ENCODE measurements at regions not wholly inside any gene's neighbourhood (a gene's known extent, or its start where the extent isn't known, plus 50 kb on each side); places are given as distances from the start of the nearest gene placed in this dataset.
"Not testable (repeated sequence)": the region's sequence is repeated elsewhere in the genome, so short reads cannot be mapped to it uniquely, and the experiment has no call there.

DNA sequence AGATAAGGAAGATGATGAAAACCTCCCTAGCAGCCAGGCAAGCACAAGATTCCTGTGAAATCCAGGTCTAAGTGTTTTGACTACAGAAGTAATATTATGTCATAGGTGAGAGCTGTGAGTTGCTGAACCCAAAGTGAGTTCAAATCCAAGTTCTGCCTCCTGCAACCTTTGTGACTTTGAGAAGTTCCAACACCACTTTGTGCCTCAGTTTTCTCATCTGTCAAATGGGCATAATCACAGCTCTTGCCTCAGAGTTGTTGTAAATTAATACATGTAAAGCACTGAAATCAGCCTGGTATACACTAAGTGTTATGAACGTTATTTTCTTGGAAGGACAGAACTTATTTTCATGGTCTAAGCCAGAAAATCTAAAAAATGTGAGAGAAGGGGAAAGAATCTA, 210.3 kb upstream of the FRG2C start:
- H3K36me3 ChIP-seq (ENCODE audit: control insufficient read depth, insufficient read depth, low read length); H3K4me3 ChIP-seq (ENCODE audit: insufficient read depth, low read depth, low read length); CTCF ChIA-PET; H4K91ac ChIP-seq (ENCODE audit: insufficient read depth, low read depth, low read length); DNase-seq; H4K8ac ChIP-seq (ENCODE audit: low read depth in 2 of 2, low read length in 2 of 2); H4K20me1 ChIP-seq (ENCODE audit: insufficient read depth, low read length); dilution Hi-C loops (cut with HindIII; ENCODE audit: low sequenced_read_pairs, unreplicated experiment); intact Hi-C loops (cut with micrococcal nuclease); H3K4ac ChIP-seq (ENCODE audit: low read depth, low read length); H2BK20ac ChIP-seq (ENCODE audit: low read depth, low read length); H3K18ac ChIP-seq (ENCODE audit: low read depth, low read length); H2BK120ac ChIP-seq (ENCODE audit: low read depth, low read length); H2BK5ac ChIP-seq (ENCODE audit: low read depth, low read length, poor library complexity, severe bottlenecking); H2AFZ ChIP-seq (replicated peaks; ENCODE audit: low read length, poor library complexity); H2BK15ac ChIP-seq (ENCODE audit: low read depth, low read length); H3K27me3 ChIP-seq (ENCODE audit: control insufficient read depth, insufficient read depth, low read length); in situ Hi-C loops (cut with MboI; ENCODE audit: low sequenced_read_pairs); H3K27ac ChIP-seq (ENCODE audit: insufficient read depth, low read length); H3K14ac ChIP-seq (replicated peaks; ENCODE audit: low read depth, low read length); H3K4me2 ChIP-seq (ENCODE audit: low read depth, low read length); H3K9ac ChIP-seq (ENCODE audit: low read depth, low read length); H3K23ac ChIP-seq (ENCODE audit: low read depth, low read length); H3K79me1 ChIP-seq (ENCODE audit: low read depth in 1 of 2, low read length in 2 of 2); H3K9me3 ChIP-seq (ENCODE audit: control insufficient read depth, insufficient read depth, low read length); H2AK5ac ChIP-seq (ENCODE audit: low read depth, low read length); H3K56ac ChIP-seq (ENCODE audit: extremely low read depth, insufficient read depth, low read length); H3K9me1 ChIP-seq (ENCODE audit: insufficient read depth, low read length); ATAC-seq (ENCODE audit: low read depth); BruUV-seq (replicated peaks); H4K5ac ChIP-seq (ENCODE audit: low read depth, low read length); H2AK9ac ChIP-seq (replicated peaks; ENCODE audit: low read depth, low read length, poor library complexity); H3K4me1 ChIP-seq (ENCODE audit: control insufficient read depth, insufficient read depth, low read length): not testable (repeated sequence)
- POLR2A ChIA-PET (ENCODE audit: unreplicated experiment): interaction anchor here (0.6 kb wide), 1 partner anchor 220 kb away, joined by 3 read pairs; no protein-coding TSS in a partner anchor
- no CpG with 5 or more reads among the region's 1 CpG for WGBS, 2 experiments (ENCODE audit: extremely low coverage in 2 of 2, insufficient read length in 1 of 2)

DNA sequence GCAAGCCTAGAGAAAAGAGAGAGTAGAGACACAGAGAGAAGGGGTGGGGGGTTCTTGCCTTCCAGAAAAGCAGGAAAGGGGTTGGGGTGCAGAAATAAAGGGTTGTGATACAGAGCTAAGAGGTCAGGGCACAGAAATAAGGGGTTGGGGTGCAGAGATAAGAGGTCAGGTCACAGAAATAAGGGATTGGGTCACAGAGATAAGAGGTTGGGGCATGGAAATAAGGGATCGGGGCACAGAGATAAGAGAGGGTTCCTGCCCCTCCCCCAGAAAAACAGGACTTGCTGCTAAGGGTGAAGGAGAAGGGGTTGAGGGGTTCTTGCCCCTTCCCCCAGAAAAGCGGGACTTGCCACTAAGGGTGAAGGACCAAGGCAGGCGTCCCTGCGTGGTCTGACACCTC, 189.6 kb upstream of the FRG2C start:
- DNase-seq; H2AFZ ChIP-seq (replicated peaks; ENCODE audit: low read length, poor library complexity); POLR2A ChIA-PET (ENCODE audit: unreplicated experiment); H2BK20ac ChIP-seq (ENCODE audit: low read depth, low read length); H2BK15ac ChIP-seq (ENCODE audit: low read depth, low read length); H3K79me1 ChIP-seq (ENCODE audit: low read depth in 1 of 2, low read length in 2 of 2); in situ Hi-C loops (cut with MboI; ENCODE audit: low sequenced_read_pairs); H3K9me3 ChIP-seq (ENCODE audit: control insufficient read depth, insufficient read depth, low read length); H2BK5ac ChIP-seq (ENCODE audit: low read depth, low read length, poor library complexity, severe bottlenecking); H3K27ac ChIP-seq (ENCODE audit: insufficient read depth, low read length); H3K9me1 ChIP-seq (ENCODE audit: insufficient read depth, low read length); H3K9ac ChIP-seq (ENCODE audit: low read depth, low read length); dilution Hi-C loops (cut with HindIII; ENCODE audit: low sequenced_read_pairs, unreplicated experiment); H3K18ac ChIP-seq (ENCODE audit: low read depth, low read length); H4K91ac ChIP-seq (ENCODE audit: insufficient read depth, low read depth, low read length); H3K36me3 ChIP-seq (ENCODE audit: control insufficient read depth, insufficient read depth, low read length); H3K4me1 ChIP-seq (ENCODE audit: control insufficient read depth, insufficient read depth, low read length); H3K4me3 ChIP-seq (ENCODE audit: insufficient read depth, low read depth, low read length); H3K14ac ChIP-seq (replicated peaks; ENCODE audit: low read depth, low read length); H3K4me2 ChIP-seq (ENCODE audit: low read depth, low read length); H3K27me3 ChIP-seq (ENCODE audit: control insufficient read depth, insufficient read depth, low read length); ATAC-seq (ENCODE audit: low read depth); BruUV-seq (replicated peaks); H3K56ac ChIP-seq (ENCODE audit: extremely low read depth, insufficient read depth, low read length); H3K4ac ChIP-seq (ENCODE audit: low read depth, low read length); H3K23ac ChIP-seq (ENCODE audit: low read depth, low read length); H2AK5ac ChIP-seq (ENCODE audit: low read depth, low read length); H4K20me1 ChIP-seq (ENCODE audit: insufficient read depth, low read length); H4K5ac ChIP-seq (ENCODE audit: low read depth, low read length); H4K8ac ChIP-seq (ENCODE audit: low read depth in 2 of 2, low read length in 2 of 2); CTCF ChIA-PET; H2AK9ac ChIP-seq (replicated peaks; ENCODE audit: low read depth, low read length, poor library complexity); intact Hi-C loops (cut with micrococcal nuclease); H2BK120ac ChIP-seq (ENCODE audit: low read depth, low read length): not testable (repeated sequence)
- WGBS, 2 experiments (ENCODE audit: extremely low coverage in 2 of 2, insufficient read length in 1 of 2): no CpG with 5 or more reads among the region's 4 CpGs

Data from IMR-90 (cell line).